GM12873 (cell line): ENCODE measurements at regions not wholly inside any gene's neighbourhood (a gene's known extent, or its start where the extent isn't known, plus 50 kb on each side); places are given as distances from the start of the nearest gene placed in this dataset.

ENCODE experiments used
- CTCF ChIP-seq: IDR thresholded peaks from 2 replicates; pipeline ENCODE4 v1.5.1; 2012; ENCODE audit warnings: low read depth, mild to moderate bottlenecking, moderate library complexity, low read length, control low read depth; ENCODE audit not compliant: insufficient read depth; ENCODE audit errors: missing control alignments

GRCh38 chr12:92077530-92077929 lies 68.1 kb downstream of the BTG1 start:
- TF ChIP-seq CTCF, result no peak

- no peak for TF ChIP-seq CTCF
These were observed 69.5 kb downstream of the BTG1 start for GRCh38 chr12:92076101-92076500.

GRCh38 chr12:92075425-92075914 lies 70.2 kb downstream of the BTG1 start:
- TF ChIP-seq CTCF, result no peak

GRCh38 chr12:92074889-92075288 lies 70.8 kb downstream of the BTG1 start:
- TF ChIP-seq CTCF, result no peak

- no peak for TF ChIP-seq CTCF
These were observed 72.6 kb downstream of the BTG1 start for GRCh38 chr12:92073094-92073493.

GRCh38 chr12:92072112-92072511 lies 73.5 kb downstream of the BTG1 start:
- TF ChIP-seq CTCF, result no peak

GRCh38 chr12:92070864-92071445 lies 74.7 kb downstream of the BTG1 start:
- no peak for TF ChIP-seq CTCF
